ENCODE measurements at regions not wholly inside any gene's neighbourhood (a gene's known extent, or its start where the extent isn't known, plus 50 kb on each side); places are given as distances from the start of the nearest gene placed in this dataset.

GRCh38 chr13:99071211-99071610 is 93.3 kb upstream of the DOCK9 start:
- peaks cover 10% of the 10 kb centered on the region for H3K4me1 ChIP-seq (ENCODE audit: control insufficient read depth, insufficient read depth, low read length)
- no peak overlapping the region for H3K9ac ChIP-seq (ENCODE audit: low read length)
- H3K9me3 ChIP-seq (ENCODE audit: control insufficient read depth, low read length), result no peaks in the 10 kb centered on the region
- no peaks in the 10 kb centered on the region for H3K27me3 ChIP-seq (ENCODE audit: control insufficient read depth, insufficient read depth, low read length)
- H3K4me3 ChIP-seq (ENCODE audit: low read length), result no peak overlapping the region
- no peaks in the 10 kb centered on the region for H3K36me3 ChIP-seq (ENCODE audit: control insufficient read depth, insufficient read depth, low read length)

GRCh38 chr13:99071666-99072065 is 93.8 kb upstream of the DOCK9 start:
- Histone ChIP-seq H3K9ac (ENCODE audit: low read length) (no peak overlapping the region), H3K4me1 (ENCODE audit: control insufficient read depth, insufficient read depth, low read length) (peaks cover 8% of the 10 kb centered on the region), H3K4me3 (ENCODE audit: low read length) (no peak overlapping the region), H3K36me3 (ENCODE audit: control insufficient read depth, insufficient read depth, low read length) (no peaks in the 10 kb centered on the region), H3K27me3 (ENCODE audit: control insufficient read depth, insufficient read depth, low read length) (no peaks in the 10 kb centered on the region), H3K9me3 (ENCODE audit: control insufficient read depth, low read length) (no peaks in the 10 kb centered on the region)

- no peak overlapping the region for H3K9ac ChIP-seq (ENCODE audit: low read length)
- H3K4me3 ChIP-seq (ENCODE audit: low read length), result no peak overlapping the region
- H3K4me1 ChIP-seq (ENCODE audit: control insufficient read depth, insufficient read depth, low read length), result peaks cover 1% of the 10 kb centered on the region
- H3K27me3 ChIP-seq (ENCODE audit: control insufficient read depth, insufficient read depth, low read length), result no peaks in the 10 kb centered on the region
- H3K9me3 ChIP-seq (ENCODE audit: control insufficient read depth, low read length), result no peaks in the 10 kb centered on the region
- no peaks in the 10 kb centered on the region for H3K36me3 ChIP-seq (ENCODE audit: control insufficient read depth, insufficient read depth, low read length)
These were observed 94.5 kb upstream of the DOCK9 start for GRCh38 chr13:99072356-99072755.

GRCh38 chr13:99072941-99073340 is 95.1 kb upstream of the DOCK9 start:
- Histone ChIP-seq H3K4me3 (ENCODE audit: low read length) (no peak overlapping the region), H3K9me3 (ENCODE audit: control insufficient read depth, low read length) (no peaks in the 10 kb centered on the region), H3K9ac (ENCODE audit: low read length) (no peak overlapping the region), H3K36me3 (ENCODE audit: control insufficient read depth, insufficient read depth, low read length) (no peaks in the 10 kb centered on the region), H3K4me1 (ENCODE audit: control insufficient read depth, insufficient read depth, low read length) (no peaks in the 10 kb centered on the region), H3K27me3 (ENCODE audit: control insufficient read depth, insufficient read depth, low read length) (no peaks in the 10 kb centered on the region)

GRCh38 chr13:99074693-99075092 is 96.8 kb upstream of the DOCK9 start:
- Histone ChIP-seq H3K9me3 (ENCODE audit: control insufficient read depth, low read length) (no peaks in the 10 kb centered on the region), H3K36me3 (ENCODE audit: control insufficient read depth, insufficient read depth, low read length) (no peaks in the 10 kb centered on the region), H3K27me3 (ENCODE audit: control insufficient read depth, insufficient read depth, low read length) (no peaks in the 10 kb centered on the region), H3K4me1 (ENCODE audit: control insufficient read depth, insufficient read depth, low read length) (no peaks in the 10 kb centered on the region), H3K9ac (ENCODE audit: low read length) (no peak overlapping the region), H3K4me3 (ENCODE audit: low read length) (no peak overlapping the region)

GRCh38 chr13:99075268-99076191 is 97.7 kb upstream of the DOCK9 start:
- H3K4me1 ChIP-seq (ENCODE audit: control insufficient read depth, insufficient read depth, low read length), result no peaks in the 10 kb centered on the region
- H3K9me3 ChIP-seq (ENCODE audit: control insufficient read depth, low read length), result no peaks in the 10 kb centered on the region
- no peak overlapping the region for H3K9ac ChIP-seq (ENCODE audit: low read length)
- no peaks in the 10 kb centered on the region for H3K27me3 ChIP-seq (ENCODE audit: control insufficient read depth, insufficient read depth, low read length)
- H3K36me3 ChIP-seq (ENCODE audit: control insufficient read depth, insufficient read depth, low read length), result no peaks in the 10 kb centered on the region
- no peak overlapping the region for H3K4me3 ChIP-seq (ENCODE audit: low read length)

- Histone ChIP-seq H3K36me3 (ENCODE audit: control insufficient read depth, insufficient read depth, low read length) (no peaks in the 10 kb centered on the region), H3K4me3 (ENCODE audit: low read length) (no peak overlapping the region), H3K27me3 (ENCODE audit: control insufficient read depth, insufficient read depth, low read length) (no peaks in the 10 kb centered on the region), H3K9me3 (ENCODE audit: control insufficient read depth, low read length) (no peaks in the 10 kb centered on the region), H3K4me1 (ENCODE audit: control insufficient read depth, insufficient read depth, low read length) (no peaks in the 10 kb centered on the region), H3K9ac (ENCODE audit: low read length) (no peak overlapping the region)
These were observed 100.3 kb upstream of the DOCK9 start for GRCh38 chr13:99078017-99078771.

GRCh38 chr13:99080131-99080530 is 102.3 kb upstream of the DOCK9 start:
- no peaks in the 10 kb centered on the region for H3K36me3 ChIP-seq (ENCODE audit: control insufficient read depth, insufficient read depth, low read length)
- H3K27me3 ChIP-seq (ENCODE audit: control insufficient read depth, insufficient read depth, low read length), result no peaks in the 10 kb centered on the region
- H3K4me1 ChIP-seq (ENCODE audit: control insufficient read depth, insufficient read depth, low read length), result no peaks in the 10 kb centered on the region
- no peak overlapping the region for H3K9ac ChIP-seq (ENCODE audit: low read length)
- no peaks in the 10 kb centered on the region for H3K9me3 ChIP-seq (ENCODE audit: control insufficient read depth, low read length)
- no peak overlapping the region for H3K4me3 ChIP-seq (ENCODE audit: low read length)

GRCh38 chr13:99083981-99084380 is 106.1 kb upstream of the DOCK9 start:
- Histone ChIP-seq H3K4me3 (ENCODE audit: low read length) (no peak overlapping the region), H3K4me1 (ENCODE audit: control insufficient read depth, insufficient read depth, low read length) (no peaks in the 10 kb centered on the region), H3K9ac (ENCODE audit: low read length) (no peak overlapping the region), H3K27me3 (ENCODE audit: control insufficient read depth, insufficient read depth, low read length) (no peaks in the 10 kb centered on the region), H3K9me3 (ENCODE audit: control insufficient read depth, low read length) (no peaks in the 10 kb centered on the region), H3K36me3 (ENCODE audit: control insufficient read depth, insufficient read depth, low read length) (no peaks in the 10 kb centered on the region)

- Histone ChIP-seq H3K9ac (ENCODE audit: low read length) (peak overlapping the region; percentile 18), H3K27me3 (ENCODE audit: control insufficient read depth, insufficient read depth, low read length) (no peaks in the 10 kb centered on the region), H3K4me1 (ENCODE audit: control insufficient read depth, insufficient read depth, low read length) (no peaks in the 10 kb centered on the region), H3K4me3 (ENCODE audit: low read length) (no peak overlapping the region), H3K9me3 (ENCODE audit: control insufficient read depth, low read length) (no peaks in the 10 kb centered on the region), H3K36me3 (ENCODE audit: control insufficient read depth, insufficient read depth, low read length) (no peaks in the 10 kb centered on the region)
These were observed 107.4 kb upstream of the DOCK9 start for GRCh38 chr13:99085139-99085807.

- Histone ChIP-seq H3K4me3 (ENCODE audit: low read length) (no peak overlapping the region), H3K36me3 (ENCODE audit: control insufficient read depth, insufficient read depth, low read length) (no peaks in the 10 kb centered on the region), H3K4me1 (ENCODE audit: control insufficient read depth, insufficient read depth, low read length) (no peaks in the 10 kb centered on the region), H3K9ac (ENCODE audit: low read length) (peak overlapping the region; percentile 47), H3K9me3 (ENCODE audit: control insufficient read depth, low read length) (no peaks in the 10 kb centered on the region), H3K27me3 (ENCODE audit: control insufficient read depth, insufficient read depth, low read length) (no peaks in the 10 kb centered on the region)
These were observed 108.0 kb upstream of the DOCK9 start for GRCh38 chr13:99085808-99086266.
